ENCODE measurements at regions not wholly inside any gene's neighbourhood (a gene's known extent, or its start where the extent isn't known, plus 50 kb on each side); places are given as distances from the start of the nearest gene placed in this dataset.
"Not testable (repeated sequence)": the region's sequence is repeated elsewhere in the genome, so short reads cannot be mapped to it uniquely, and the experiment has no call there.

GRCh38 chr2:144010096-144010836, 509.7 kb downstream of the ZEB2 start:
- DNase-seq (ENCODE audit: low spot score): no peak

DNA sequence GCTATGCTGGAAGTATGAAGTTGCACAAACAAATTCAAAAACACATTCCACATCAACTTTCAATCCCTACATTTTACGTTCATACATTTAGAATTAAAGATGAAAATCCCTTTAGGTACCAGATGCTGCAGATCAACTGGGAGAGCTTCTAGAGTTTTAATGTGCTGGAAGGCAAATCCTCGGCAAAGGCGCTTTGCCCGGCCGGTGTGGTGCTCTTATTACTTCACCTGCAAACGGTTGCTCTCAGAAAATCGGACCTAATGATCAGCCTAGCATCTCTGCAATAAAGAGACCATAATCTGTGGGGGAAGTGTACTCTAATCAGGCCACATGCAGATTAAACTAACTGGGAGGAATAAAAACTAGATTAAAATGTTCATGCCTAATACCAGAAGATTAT, 513.8 kb downstream of the ZEB2 start:
- no peak for DNase-seq (ENCODE audit: low spot score)

GRCh38 chr2:144004742-144005141, 515.2 kb downstream of the ZEB2 start:
- DNase-seq (ENCODE audit: low spot score): no peak

DNA sequence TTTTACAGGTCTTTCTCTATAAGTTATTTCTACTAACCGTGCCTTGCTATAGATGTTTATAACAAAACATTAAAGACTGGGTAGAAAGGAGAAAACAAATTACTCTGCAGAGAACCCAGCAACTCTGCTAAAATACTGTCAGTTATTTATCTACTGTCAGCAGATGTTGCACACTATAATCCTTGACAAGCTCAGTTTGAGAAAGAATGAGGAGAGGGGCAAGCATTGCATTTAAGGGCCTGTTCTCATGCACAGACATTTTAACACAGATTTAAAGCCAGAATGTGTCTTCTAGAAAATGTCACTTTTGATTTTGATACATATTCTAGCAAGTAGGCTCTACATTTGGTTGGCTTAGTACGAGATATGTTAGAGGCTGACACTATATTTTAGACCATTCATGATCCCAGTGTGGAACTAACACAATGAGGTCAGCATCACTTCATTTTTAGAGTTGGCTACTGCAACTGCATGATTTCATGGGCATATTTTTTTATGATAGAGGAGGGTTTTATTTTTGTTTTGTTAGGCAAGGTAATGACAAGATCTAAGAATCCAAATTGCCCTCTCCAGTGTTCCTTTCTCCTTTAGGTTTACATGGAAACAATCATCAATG, 516.4 kb downstream of the ZEB2 start:
- DNase-seq (ENCODE audit: low spot score): no peak

DNA sequence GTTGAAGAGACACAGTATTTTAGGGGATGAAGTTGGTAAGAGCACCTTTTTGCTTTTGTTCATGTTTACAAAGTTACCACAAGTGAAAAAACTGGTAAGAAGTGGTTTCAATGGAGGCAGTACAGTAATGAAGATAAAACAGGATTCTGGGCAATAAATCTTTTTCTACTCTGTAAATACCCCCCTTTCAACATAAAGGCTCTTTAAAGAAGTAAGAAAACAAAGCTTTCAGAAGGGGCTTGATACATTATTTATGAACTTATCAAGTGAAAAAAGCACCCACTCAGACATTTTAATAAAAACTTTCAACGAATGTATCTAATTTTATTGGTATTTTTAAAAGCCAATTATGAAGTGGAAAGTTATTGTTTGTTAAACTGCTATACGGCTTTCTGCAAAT, 522.9 kb downstream of the ZEB2 start:
- no peak for DNase-seq (ENCODE audit: low spot score)

DNA sequence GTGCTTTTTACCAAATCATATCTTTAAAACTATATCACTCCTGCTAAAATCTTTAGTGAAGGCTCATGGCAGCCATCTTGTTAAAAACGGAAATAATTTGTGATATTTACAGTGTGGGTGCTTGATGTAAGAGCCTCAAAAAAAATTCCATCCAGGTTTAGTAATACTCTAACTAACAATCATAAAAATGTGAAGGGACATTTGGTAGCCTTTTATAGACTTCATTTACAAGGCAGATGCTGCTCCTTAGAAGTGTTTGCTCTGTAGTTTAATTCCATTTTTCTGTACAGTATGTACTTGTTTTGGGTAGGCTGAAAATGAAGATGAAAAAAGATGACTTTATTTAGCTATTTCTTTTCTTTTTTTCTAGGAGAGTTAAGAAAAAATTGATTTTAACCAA, 525.0 kb downstream of the ZEB2 start:
- DNase-seq (ENCODE audit: low spot score): no peak

DNA sequence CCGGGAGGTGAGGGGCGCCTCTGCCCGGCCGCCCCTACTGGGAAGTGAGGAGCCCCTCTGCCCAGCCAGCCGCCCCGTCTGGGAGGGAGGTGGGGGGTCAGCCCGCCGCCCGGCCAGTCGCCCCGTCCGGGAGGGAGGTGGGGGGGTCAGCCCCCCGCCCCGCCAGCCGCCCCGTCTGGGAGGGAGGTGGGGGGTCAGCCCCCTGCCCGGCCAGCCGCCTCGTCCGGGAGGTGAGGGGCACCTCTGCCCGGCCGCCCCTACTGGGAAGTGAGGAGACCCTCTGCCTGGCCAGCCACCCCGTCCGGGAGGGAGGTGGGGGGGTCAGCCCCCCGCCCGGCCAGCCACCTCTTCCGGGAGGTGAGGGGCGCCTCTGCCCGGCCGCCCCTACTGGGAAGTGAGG, 528.3 kb downstream of the ZEB2 start:
- not testable (repeated sequence) for DNase-seq (ENCODE audit: low spot score)

GRCh38 chr2:143988082-143988481, 531.8 kb downstream of the ZEB2 start:
- no peak for DNase-seq (ENCODE audit: low spot score)

- DNase-seq (ENCODE audit: low spot score): no peak
Observed at GRCh38 chr2:143981428-143981827, 538.5 kb downstream of the ZEB2 start.

GRCh38 chr2:143977356-143977755, 542.6 kb downstream of the ZEB2 start:
- no peak for DNase-seq (ENCODE audit: low spot score)

- no peak for DNase-seq (ENCODE audit: low spot score)
Observed at GRCh38 chr2:143975216-143975615, 544.7 kb downstream of the ZEB2 start.

GRCh38 chr2:143974262-143974661, 545.7 kb downstream of the ZEB2 start:
- DNase-seq (ENCODE audit: low spot score): no peak

DNA sequence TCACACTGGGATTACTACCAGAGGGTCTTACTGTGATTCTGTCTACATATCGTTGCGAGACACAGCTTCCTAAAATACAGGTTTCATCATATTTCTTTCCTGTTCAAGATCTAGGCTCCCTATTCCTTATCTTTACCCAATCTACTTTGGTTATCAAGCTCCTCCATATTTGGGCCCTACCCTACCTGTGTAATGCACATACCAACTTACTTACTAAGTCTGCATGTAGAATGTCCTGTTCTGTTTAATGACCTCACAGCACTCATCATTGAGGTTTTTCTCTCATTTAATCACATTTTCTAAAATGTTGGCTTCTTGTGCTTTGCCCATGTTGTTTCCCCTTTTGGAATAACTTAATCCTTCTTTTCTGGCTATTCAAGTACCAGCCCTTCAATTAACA, 551.1 kb downstream of the ZEB2 start:
- no peak for DNase-seq (ENCODE audit: low spot score)

GRCh38 chr2:143968360-143968759, 551.6 kb downstream of the ZEB2 start:
- DNase-seq (ENCODE audit: low spot score): no peak

DNA sequence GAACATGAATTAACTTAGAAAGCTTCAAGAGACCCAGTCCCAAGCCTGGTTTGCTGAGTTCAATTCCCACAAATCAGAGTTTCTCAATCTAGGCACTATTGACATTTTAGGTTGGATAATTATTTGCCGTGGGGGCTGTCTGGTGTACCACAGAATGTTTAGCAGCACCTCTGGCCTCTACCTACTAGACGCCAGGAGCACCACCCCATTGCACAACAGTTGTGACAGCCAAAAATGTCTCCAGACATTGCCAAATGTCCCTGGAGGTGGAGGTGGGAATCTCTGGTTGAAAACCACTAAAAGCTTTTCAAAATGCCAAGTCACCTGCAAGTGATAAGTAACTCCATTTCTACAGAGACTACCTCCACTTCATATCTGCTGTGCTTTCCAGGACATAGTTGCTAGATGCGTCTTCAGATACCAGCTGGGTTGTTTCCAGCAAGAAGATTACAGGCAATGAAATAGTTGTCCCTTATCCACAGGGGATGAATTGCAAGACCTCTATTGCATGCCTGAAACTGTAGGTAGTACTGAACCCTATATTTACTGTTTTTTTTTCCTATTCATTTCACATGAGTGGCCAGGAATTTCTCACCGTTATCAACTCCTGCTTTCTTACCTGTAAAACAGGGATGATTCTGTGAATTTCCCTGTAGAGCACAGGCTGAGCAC, 554.3 kb downstream of the ZEB2 start:
- DNase-seq (ENCODE audit: low spot score): no peak

DNA sequence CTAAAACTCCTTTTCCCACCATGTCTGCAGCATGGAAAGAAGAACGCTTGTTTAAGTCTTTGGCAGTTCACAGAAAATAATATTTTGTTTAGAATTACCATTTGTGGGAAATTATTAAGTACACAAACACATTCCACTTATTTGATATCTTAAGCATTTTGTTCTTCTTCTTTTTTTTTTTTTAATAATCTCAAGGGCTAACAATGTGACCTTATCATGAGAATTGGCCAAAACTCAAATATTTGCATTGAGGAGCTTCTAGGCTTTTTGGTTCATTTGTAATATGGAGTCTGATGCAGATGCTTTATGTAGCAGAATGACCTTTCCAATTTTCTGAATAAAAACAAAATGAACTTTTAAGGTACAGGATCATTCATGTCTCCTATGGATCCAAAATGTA, 555.0 kb downstream of the ZEB2 start:
- DNase-seq (ENCODE audit: low spot score): no peak

DNA sequence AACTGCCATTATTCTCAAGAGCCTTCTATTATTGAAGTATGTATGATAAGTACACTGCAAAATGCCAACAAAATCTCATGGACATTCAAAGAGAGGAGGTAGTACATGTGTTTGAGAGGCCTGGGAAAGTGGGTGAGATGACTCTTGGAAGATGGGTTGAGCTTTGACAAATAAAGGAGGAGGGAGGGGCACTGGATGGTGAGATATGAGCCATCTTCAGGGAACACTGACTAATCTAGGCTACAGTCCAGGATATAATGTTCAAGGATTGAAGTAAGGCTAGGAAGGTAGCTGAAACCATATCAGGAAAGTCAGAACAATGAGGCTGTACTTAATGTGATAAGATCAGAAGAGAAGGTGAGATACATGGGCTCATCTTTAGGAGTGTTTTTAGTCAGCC, 559.7 kb downstream of the ZEB2 start:
- no peak for DNase-seq (ENCODE audit: low spot score)

DNA sequence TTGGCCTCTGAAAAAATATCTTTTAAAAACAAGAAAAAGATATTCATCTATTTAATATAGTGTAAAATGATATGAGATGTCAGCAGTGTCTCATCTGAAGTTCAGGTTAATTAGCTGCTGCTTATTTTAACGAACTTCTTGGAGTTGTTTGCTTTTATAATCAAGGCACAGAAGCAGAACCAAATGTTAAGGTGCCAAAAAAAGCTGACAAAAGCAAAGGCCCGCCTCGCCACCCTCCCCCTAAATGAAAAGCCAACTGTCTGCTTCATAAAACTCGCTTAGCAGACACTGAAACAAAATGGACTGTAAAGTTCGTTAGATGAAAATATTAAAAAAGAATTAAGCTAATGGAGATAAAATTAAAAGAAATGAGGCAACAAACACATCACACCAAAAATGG, 562.6 kb downstream of the ZEB2 start:
- no peak for DNase-seq (ENCODE audit: low spot score)

DNA sequence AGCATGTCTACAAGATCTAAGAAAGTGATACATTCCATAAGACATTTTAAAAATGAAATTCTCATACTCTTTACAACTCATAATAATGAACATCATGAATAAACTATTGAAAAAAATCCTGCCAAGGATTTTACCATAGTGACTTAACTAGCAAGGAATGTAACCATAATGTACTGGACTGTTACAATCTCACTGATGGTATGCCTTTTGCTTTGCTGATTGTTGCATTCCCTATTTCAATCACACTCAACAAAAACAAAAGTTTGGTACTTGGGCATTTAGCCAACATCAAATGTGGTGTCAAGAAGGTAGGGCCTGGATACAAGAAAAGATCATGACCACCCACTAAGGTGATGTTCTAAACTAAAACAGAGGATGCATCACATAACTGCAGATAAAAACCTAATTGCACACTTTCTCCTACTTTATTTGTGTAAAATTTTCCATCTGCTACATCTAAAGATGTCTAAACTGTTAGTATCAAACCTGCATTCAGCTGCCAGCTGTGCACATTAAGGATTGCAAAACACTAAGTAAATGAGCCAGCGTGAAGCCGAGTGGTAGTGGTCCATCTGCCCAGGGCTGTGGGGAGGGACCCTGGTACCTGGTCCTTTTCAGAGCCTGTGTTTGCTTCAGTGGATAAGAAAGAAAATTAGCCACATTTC, 564.4 kb downstream of the ZEB2 start:
- DNase-seq (ENCODE audit: low spot score): no peak

DNA sequence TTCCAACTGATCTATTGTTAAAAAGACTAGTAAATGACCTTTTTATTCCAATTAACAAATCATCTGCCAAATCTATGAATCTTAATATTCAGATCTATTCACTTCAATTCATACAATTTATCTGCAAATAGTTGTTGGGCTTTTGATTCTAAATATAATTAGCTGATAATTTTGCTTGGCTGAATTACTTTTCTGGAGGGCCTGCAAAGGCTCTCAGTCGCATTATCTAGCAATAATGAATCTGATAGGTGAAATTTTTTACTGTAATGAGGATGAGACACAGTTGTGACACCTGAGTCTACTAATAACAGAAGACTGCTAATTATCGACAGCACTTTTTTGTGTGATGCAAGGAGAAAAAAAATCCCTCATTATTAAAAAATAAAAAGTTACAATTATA, 565.1 kb downstream of the ZEB2 start:
- DNase-seq (ENCODE audit: low spot score): no peak

DNA sequence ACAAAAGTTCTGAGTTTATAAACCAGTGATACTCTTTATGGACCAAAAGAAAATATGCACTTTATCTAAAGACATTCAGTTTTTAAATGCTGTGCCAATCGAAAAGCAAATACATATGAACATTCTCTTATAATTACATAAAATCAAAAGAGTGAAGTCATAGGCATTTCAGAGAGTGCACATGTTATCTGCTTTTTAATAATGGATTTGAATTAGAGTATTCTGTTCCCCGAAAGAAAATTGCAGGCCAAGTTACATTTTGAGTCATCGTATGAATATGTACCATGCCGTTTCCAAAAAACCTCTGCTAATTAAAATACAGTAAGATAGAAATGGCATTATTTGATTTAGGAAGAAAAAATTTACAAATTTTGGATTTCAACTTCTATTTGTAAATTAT, 565.7 kb downstream of the ZEB2 start:
- no peak for DNase-seq (ENCODE audit: low spot score)

DNA sequence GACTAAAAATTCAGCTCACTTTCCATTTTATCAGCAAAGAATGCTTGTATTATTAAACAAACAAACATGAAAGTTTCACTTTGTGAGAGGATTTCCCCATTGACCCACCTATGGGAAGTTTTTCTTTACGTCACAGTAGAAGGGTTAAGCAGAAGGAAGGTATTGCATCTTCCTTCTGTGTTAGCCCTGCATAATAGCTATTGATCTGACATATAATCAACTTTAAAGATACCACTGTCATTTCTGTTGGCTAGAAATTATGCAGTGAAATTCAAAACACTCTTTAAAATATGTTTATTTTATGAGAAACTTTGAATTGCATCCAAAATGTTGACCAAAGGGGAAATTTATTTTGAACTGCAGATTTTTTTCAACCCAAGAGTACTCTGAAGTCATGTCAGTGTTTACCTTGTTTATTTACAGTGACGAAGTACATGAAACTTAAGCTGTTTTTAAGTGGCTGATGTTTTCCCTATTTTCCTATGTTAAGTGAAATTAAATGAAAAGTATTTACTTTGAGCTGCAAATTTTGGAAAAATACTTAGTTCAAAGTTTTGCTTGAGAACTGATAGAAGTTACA, 566.4 kb downstream of the ZEB2 start:
- DNase-seq (ENCODE audit: low spot score): no peak

DNA sequence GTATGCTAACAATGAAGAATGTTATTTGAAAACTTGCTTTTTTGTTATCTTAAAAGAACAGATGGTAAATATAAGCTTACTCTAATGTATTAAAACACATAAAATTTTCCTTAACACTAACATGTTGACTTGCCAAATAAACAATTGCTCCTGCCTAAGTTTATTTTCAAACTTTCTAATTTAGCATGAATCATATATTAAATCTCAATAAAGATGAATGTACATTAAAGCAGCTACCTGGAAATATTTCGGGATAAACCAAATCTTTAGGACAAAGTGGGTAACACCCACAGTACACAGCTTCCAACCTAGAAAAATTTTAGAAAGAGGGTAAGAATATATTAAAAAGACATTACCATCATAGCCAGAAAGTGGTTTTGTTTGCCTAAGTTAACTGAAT, 567.4 kb downstream of the ZEB2 start:
- DNase-seq (ENCODE audit: low spot score): no peak
